HG02759 (cell line): ENCODE measurements at regions not wholly inside any gene's neighbourhood (a gene's known extent, or its start where the extent isn't known, plus 50 kb on each side); places are given as distances from the start of the nearest gene placed in this dataset.
"Not testable (repeated sequence)": the region's sequence is repeated elsewhere in the genome, so short reads cannot be mapped to it uniquely, and the experiment has no call there.

Source experiments
- ATAC-seq: cut with Tn5 transposase; IDR thresholded peaks from one replicate; pipeline ENCODE4 v1.9.1; 2021; ENCODE audit warnings: mild to moderate bottlenecking, moderate library complexity; ENCODE audit not compliant: unreplicated experiment

- ATAC-seq, result no peak
Measured at GRCh38 chr2:167756446-167756845, 490.9 kb downstream of the STK39 start.

DNA sequence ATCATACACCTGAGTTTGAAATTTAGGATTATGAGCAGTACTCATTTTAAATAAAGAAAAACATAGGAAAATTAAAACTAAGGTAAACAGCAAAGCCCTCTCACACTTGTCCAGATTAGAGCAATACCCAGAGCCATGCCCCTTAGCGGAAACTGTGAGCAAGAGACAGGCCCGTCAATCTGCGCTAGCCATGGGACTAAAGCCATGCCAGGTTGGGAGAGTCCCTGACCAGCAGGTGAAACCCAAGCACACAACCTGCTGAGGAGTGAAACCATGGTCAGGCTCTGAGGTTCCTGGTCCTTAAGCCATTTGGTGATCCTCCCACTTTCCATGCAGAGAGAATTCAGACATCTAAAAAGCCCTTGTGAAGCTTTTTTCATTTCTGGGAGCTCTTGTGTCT lies 494.3 kb downstream of the STK39 start:
- no peak for ATAC-seq

DNA sequence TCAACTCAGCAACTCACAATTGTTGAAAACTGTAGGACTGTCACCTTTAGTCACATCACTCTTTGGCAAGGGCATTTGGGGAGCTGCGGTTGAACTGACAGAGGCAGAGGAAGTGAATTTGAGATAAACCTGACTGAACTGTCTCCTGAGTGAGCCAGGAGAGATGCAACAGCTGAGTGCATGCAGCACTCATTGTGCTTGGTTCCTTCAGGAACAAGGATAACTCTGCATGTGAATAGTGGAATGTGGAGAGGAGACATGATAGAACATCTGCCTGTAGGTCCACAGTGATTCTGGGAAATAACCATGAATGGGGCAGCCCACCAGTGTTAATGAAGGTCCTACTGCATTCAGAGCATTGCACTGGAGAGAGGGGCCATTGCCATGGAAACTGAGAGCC lies 494.7 kb downstream of the STK39 start:
- ATAC-seq, result no peak

GRCh38 chr2:167750675-167751074 lies 496.7 kb downstream of the STK39 start:
- ATAC-seq, result no peak

DNA sequence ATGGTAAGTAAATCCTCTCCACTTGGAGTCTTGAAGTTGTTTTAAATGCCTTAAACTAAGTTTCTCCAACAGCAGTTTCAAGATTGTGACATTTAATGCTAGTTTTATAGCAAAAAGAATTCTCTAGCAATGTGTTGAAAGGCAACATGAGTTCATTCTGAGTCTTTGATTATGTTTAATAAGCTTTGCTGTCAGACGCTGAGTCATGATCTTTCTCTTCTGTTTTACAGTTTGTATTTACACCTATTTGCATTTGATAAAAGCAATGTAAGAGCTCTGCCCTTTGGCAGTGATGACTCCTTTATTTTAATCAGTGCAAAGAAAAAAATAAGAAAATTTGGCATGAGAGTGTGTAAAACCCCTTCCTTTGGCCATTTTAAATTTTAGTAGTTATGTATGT lies 497.7 kb downstream of the STK39 start:
- no peak for ATAC-seq

GRCh38 chr2:167749016-167749415 lies 498.4 kb downstream of the STK39 start:
- ATAC-seq, result no peak

DNA sequence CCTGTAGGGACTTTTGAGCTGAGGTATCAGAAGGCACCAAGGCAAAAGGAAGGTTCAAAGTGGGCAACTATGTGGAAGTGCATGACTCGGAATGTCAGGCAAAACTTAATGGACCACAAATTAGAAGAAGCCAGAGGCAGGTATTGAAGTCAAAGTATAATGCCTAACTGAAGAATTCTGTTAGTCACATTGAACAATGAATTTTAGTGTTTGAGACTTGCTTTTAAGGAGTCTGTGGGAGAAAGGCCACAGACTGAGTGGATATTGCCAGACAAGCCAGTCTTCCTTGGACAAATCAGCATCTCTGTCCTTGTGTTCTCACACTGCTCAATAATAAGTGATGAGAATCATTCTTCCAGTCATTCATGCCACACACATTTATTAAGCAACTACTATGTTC lies 498.9 kb downstream of the STK39 start:
- ATAC-seq, result no peak

- ATAC-seq, result no peak
Measured at GRCh38 chr2:167745667-167746066, 501.7 kb downstream of the STK39 start.

DNA sequence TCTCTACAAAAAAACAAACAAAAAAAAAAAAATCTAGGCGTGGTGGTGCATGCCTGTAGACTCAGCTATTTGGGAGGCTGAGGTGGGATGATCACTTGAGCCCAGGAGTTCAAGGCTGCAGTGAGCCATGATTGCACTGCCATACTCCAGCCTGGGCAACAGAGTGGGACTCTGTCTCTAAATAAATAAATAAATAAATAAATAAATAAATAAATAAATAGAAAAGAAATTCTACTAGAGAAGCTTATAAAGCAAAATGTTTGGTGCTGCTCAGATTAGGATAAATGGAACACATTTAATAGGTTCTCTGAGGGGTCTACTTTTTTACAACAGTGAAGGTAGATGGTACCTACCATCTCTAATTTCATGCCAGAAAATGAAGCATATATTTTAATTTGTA lies 507.5 kb downstream of the STK39 start:
- ATAC-seq, result not testable (repeated sequence)

DNA sequence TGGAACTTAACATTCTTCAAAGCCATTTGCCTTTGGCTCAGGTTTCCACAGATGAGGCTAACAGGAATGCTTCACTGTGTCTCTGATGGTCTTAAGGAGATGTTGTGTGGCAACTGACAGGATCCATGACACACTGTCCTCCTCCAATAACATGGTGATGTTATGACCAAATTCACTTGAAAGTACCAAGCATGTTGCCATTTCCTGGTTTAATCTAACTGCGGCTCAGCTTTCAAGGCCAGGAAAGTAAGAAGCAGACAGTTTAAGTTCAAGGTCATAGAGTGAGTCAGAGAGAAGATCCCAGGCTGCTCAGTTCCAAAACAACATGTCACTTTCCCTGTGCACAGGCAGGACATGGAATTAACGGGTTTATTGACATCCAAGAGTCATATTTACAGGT lies 513.6 kb downstream of the STK39 start:
- ATAC-seq, result no peak

GRCh38 chr2:167732326-167732725 lies 515.1 kb downstream of the STK39 start:
- ATAC-seq, result no peak

DNA sequence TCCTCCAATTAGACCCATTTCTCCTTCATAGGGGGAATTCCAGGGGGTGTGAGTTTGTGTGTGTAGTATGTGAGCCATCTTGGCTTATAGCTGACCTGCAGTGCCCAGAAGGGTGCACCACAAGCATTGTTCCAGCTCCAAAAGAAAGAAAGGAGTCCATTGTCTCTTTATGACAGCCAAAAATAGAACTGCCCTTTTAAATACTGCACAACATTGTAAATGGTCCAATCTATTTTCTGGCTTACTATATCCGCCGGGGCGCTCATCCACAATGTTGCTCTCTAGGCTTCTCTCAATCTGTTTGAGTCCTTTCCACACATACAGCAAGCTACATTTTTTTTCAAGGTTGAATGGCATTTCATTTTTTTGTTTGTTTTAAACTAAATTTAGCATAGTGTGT lies 517.5 kb downstream of the STK39 start:
- ATAC-seq, result no peak

DNA sequence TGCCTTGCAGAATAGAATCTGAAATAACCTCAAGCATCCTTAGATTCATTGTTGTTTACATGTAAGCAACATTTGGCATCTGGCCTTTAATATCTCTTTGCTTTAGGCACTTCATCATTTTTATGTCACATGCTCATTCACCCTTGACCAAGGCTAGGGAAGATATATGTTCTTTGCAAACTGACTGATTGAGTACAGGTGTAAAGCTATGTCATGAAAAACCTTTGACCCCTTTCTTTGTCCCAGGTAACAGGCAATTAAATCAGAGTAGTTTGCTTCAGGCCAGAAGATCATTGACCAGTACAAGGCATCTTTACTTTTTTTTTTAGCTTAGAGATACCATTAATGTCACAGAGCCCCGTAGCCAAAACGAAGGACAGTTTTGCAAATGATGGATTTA lies 520.6 kb downstream of the STK39 start:
- ATAC-seq, result no peak

GRCh38 chr2:167721593-167721992 lies 525.8 kb downstream of the STK39 start:
- ATAC-seq, result no peak

- no peak for ATAC-seq
Measured at GRCh38 chr2:167719410-167719809, 528.0 kb downstream of the STK39 start.

DNA sequence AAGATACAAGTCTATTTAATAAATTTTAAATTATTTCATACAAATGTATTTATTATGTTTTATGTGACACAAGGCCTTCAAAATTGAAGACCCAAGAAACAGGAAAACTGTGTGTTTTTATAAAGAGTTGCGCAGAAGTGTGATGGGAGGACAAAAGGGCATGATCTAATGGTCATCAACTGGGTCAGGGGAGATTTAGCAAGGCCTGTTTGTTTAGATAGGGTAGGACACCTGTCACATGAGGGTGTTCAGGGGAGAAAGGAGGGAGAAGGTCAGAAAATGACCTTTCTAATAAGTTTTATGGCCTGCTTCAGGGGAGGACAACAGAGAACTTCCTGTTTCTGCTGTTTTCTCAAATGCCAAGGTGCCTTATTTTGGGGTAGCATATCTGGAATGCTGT lies 528.8 kb downstream of the STK39 start:
- no peak for ATAC-seq

GRCh38 chr2:167715932-167716331 lies 531.5 kb downstream of the STK39 start:
- no peak for ATAC-seq

GRCh38 chr2:167715498-167715897 lies 531.9 kb downstream of the STK39 start:
- ATAC-seq, result not testable (repeated sequence)

GRCh38 chr2:167712275-167712674 lies 535.1 kb downstream of the STK39 start:
- ATAC-seq, result no peak

DNA sequence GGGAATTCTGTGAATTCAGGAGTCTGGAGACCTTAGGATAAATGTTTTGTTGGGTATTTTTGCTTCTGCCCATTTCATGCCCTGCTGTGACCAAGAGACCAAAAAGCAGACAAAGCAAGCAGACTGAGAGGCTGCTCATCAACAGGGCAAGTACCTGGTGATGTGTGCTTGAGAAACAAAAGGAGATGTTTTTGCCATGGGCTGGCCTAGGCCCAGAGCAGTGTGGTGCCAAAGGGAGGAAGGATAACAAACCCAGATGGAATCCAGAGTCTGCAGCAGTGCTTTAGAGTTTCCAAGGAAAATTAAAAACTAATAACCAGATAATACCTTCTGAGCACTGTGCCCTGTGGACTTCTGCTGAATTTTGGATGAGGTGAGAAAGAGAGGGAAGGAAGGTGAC lies 538.4 kb downstream of the STK39 start:
- ATAC-seq, result no peak

- no peak for ATAC-seq
Measured at GRCh38 chr2:167706800-167707199, 540.6 kb downstream of the STK39 start.

- ATAC-seq, result no peak
Measured at GRCh38 chr2:167703441-167703840, 544.0 kb downstream of the STK39 start.

DNA sequence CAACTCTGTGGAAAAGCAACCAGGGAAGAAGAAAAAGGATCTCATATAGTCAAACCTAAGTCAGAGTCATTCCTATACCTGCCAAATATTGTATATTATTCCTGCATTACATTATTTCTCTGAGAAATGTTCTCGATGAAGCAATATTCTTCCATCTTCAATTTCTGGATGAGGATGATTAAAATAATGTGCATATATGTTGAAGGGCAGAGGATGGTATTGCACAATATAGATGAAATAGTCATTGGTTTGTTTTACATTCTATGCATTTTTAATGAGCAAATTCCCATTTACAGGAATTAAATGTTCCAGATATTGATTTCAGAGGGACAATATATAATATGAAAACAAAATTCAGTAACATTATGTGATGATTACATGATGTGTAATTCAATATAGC lies 545.2 kb downstream of the STK39 start:
- ATAC-seq, result no peak

DNA sequence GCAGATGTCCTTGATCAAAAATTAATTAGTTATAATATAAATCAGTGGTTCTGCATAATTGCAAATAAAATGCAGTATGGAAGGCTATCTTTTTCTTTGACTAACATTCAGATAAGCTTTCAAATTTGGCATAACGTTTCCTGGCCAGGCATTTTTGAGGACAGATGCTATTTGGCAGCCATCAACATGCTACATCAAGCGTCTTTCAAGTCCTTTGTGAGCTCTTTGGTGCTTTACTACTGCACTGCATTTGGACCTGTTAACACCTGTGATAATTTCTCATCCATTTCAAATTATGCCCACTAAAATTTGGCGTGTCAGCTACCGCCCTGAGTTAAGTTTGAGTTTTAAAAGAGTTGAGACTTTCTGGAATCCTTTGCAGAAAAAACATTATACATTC lies 545.7 kb downstream of the STK39 start:
- ATAC-seq, result no peak
